SH-SY5Y (cell line): ENCODE measurements at regions not wholly inside any gene's neighbourhood (a gene's known extent, or its start where the extent isn't known, plus 50 kb on each side); places are given as distances from the start of the nearest gene placed in this dataset.

ENCODE experiments used
- GATA2 ChIP-seq: IDR thresholded peaks from 2 replicates; pipeline ENCODE4 v1.6.1; 2011; ENCODE audit warnings: mild to moderate bottlenecking, low read depth, low read length
- GATA3 ChIP-seq: IDR thresholded peaks from 2 replicates; pipeline ENCODE4 v1.6.1; 2011; ENCODE audit warnings: low read depth, mild to moderate bottlenecking, low read length, moderate library complexity

GRCh38 chr10:55019439-55019838 is 218.4 kb upstream of the PCDH15 start:
- TF ChIP-seq GATA2 = no peak
- no peak for TF ChIP-seq GATA3

DNA sequence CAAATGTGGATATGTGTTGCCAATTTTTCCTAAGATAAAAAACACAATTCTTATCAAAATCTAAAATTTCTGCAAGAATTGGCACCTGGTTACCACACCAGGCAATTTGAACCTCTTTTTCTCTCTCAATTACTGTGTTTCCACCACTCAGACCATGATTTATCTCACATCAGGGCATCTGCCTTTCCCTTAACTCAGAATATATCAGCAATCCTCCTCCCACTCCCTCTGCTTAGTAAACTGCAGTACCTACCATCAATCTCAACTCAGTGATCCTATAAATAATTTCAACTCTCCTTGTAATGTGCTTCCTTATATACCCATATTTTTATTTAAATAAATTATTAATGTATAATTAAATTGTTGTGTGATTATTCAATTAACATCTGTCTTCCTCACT is 212.3 kb upstream of the PCDH15 start:
- no peak for TF ChIP-seq GATA3
- TF ChIP-seq GATA2 = peak; percentile 32; the same call in 1 of the 2 replicates

- TF ChIP-seq GATA3 = no peak
- no peak for TF ChIP-seq GATA2
Observed at GRCh38 chr10:55002420-55002819, 201.4 kb upstream of the PCDH15 start.

- no peak for TF ChIP-seq GATA3
- no peak for TF ChIP-seq GATA2
Observed at GRCh38 chr10:55001422-55001821, 200.4 kb upstream of the PCDH15 start.

- TF ChIP-seq GATA2 = no peak
- TF ChIP-seq GATA3 = no peak
Observed at GRCh38 chr10:54993148-54993547, 192.1 kb upstream of the PCDH15 start.

GRCh38 chr10:54985732-54986131 is 184.7 kb upstream of the PCDH15 start:
- no peak for TF ChIP-seq GATA3

DNA sequence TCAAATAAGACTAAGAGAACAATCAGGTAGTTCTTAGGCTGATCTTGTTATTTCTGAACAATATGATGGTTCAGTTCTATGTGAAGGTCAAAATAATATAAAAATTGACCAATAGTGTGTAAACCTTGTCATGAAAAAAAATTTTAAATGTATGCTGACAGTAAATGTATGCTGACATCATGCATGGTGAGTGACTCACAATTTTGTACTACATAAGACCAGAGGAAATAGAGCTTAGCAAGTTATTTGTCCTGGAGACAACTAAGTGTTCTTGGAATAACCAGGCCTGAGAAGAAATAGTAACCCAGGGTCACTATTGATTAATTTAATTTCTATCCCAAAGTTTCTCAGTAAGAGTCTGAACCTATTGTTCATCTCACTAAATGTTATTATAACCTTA is 182.2 kb upstream of the PCDH15 start:
- no peak for TF ChIP-seq GATA3
- no peak for TF ChIP-seq GATA2

DNA sequence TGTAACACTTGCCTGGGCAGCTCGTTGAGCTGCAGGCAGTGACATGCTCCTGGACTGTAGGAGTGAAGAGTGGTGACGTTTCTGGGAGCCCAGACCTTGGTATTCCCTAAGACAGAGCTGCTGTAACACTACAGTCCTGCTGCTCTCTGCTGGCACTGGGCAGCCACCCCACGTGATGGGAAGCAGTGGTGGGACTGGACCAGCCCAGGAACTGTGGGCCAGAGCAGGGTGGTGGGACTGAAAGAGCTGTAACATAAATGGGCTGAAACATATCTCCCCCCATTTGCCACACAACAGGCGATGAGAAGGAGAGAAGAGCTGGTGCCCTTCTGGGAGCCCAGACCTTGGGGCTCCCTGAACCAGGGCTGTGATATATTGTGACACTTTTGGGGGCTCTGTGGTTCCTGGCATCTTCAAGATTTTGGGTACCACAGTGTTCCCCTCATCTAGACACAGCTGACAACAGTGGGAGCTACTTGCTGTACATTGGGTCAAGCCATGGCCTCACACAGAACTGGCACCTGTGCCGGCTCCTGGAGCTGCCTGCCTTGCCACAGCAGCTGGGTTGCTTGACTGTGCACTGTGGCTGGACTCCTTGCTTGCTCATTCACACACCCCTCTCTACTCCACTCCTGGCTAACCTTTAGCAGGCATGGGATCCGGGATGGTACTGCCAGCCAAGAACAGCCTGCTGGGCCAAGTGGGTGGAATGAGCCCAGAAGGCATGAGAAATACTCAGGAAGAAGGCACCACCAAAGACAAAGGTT is 161.3 kb upstream of the PCDH15 start:
- no peak for TF ChIP-seq GATA3
- no peak for TF ChIP-seq GATA2

- TF ChIP-seq GATA2 (no peak), GATA3 (no peak)
Observed at GRCh38 chr10:54961040-54961439, 160.0 kb upstream of the PCDH15 start.

DNA sequence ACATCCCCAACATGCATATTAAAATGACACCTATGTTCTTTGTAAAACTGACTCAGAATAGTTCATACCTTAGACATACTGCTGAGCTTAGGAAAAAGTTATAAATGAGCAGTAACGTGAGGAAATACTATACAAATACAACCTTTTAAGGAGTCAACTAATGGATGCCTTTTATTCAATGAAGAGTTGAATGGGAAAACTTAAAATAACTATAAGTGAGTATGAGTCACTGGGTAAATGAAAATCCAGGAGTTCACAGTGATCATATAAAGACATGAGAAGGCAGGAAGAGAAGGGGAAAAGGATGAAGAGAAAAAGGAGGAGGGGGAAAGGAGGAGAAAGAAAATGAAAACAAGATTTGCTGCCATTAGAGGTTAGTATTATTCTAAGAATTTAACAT is 157.8 kb upstream of the PCDH15 start:
- TF ChIP-seq GATA2 (no peak), GATA3 (no peak)

GRCh38 chr10:54947605-54948004 is 146.6 kb upstream of the PCDH15 start:
- TF ChIP-seq GATA2 (no peak), GATA3 (no peak)

DNA sequence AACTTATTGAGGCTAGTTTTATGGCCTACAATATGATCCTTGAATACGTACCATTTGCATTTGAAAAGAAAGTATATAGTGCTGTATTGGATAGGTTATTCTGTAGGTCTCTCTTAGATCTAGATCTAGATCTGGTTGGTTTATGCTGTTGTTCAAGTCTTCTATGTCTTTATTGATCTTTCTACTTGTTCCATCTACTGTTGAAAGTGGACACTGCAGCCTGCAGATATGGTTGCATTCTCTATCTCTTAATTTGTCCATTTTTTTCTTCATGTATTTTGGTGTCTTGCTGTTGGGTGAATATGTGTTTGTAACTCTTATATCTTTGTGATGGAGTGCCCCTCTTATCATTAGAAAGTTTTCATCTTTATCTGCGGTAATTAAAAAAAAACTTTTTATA is 139.4 kb upstream of the PCDH15 start:
- no peak for TF ChIP-seq GATA3
- no peak for TF ChIP-seq GATA2

GRCh38 chr10:54914049-54914448 is 113.0 kb upstream of the PCDH15 start:
- TF ChIP-seq GATA2 = no peak
- no peak for TF ChIP-seq GATA3

DNA sequence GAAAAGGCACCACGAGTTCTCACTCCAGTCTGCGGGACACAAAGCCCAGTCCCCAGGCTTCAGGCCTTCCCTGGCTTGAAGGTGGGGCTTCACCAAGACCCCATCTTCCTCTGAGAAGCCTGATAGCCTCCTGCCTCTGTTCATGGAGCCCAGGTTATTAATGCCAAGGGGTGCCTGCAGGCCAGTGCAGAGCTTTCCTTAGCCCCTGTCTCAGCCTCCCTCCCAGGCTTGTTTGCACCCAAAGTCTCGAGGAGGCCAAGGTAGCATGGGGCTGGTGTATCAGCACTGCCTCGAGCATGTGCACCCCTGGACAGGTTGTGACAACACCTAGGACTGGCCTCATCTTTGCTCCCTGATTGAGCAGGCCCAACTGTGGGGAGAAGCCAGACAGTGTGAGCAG is 108.1 kb upstream of the PCDH15 start:
- TF ChIP-seq GATA3 (no peak), GATA2 (no peak)

GRCh38 chr10:54908019-54908418 is 107.0 kb upstream of the PCDH15 start:
- no peak for TF ChIP-seq GATA2
- TF ChIP-seq GATA3 = no peak

GRCh38 chr10:54906940-54907339 is 105.9 kb upstream of the PCDH15 start:
- no peak for TF ChIP-seq GATA2
- TF ChIP-seq GATA3 = no peak
